ENCODE measurements at regions not wholly inside any gene's neighbourhood (a gene's known extent, or its start where the extent isn't known, plus 50 kb on each side); places are given as distances from the start of the nearest gene placed in this dataset.

DNA sequence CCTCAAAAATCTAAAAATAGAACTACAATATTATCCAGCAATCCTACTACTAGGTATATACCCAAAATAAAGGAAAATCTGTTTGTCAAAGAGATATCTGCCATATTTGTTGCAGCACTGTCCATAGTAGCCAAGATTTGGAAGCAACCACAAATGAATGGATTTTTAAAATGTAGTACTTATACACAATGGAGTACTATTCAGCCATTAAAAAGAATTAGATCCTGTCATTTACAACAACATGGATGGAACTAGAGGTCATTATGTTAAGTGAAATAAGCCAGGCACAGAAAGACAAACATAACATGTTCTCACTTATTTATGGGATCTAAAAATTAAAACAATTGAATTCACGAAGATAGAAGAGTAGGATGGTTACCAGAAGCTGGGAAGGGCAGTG is 135.7 kb upstream of the CCDC28A start:
- TF ChIP-seq, protein P1, sequence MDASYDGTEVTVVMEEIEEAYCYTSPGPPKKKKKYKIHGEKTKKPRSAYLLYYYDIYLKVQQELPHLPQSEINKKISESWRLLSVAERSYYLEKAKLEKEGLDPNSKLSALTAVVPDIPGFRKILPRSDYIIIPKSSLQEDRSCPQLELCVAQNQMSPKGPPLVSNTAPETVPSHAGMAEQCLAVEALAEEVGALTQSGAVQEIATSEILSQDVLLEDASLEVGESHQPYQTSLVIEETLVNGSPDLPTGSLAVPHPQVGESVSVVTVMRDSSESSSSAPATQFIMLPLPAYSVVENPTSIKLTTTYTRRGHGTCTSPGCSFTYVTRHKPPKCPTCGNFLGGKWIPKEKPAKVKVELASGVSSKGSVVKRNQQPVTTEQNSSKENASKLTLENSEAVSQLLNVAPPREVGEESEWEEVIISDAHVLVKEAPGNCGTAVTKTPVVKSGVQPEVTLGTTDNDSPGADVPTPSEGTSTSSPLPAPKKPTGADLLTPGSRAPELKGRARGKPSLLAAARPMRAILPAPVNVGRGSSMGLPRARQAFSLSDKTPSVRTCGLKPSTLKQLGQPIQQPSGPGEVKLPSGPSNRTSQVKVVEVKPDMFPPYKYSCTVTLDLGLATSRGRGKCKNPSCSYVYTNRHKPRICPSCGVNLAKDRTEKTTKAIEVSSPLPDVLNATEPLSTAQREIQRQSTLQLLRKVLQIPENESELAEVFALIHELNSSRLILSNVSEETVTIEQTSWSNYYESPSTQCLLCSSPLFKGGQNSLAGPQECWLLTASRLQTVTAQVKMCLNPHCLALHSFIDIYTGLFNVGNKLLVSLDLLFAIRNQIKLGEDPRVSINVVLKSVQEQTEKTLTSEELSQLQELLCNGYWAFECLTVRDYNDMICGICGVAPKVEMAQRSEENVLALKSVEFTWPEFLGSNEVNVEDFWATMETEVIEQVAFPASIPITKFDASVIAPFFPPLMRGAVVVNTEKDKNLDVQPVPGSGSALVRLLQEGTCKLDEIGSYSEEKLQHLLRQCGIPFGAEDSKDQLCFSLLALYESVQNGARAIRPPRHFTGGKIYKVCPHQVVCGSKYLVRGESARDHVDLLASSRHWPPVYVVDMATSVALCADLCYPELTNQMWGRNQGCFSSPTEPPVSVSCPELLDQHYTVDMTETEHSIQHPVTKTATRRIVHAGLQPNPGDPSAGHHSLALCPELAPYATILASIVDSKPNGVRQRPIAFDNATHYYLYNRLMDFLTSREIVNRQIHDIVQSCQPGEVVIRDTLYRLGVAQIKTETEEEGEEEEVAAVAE (CRISPR knock-in tag; IDR thresholded peaks at IDR 0.05; ENCODE audit: borderline replicate concordance) = no peak
- no peak for TF ChIP-seq ZFP36 (IDR thresholded peaks at IDR 0.05; ENCODE audit: borderline replicate concordance, low read depth, low read length, partially characterized antibody)
- TF ChIP-seq, protein P2, sequence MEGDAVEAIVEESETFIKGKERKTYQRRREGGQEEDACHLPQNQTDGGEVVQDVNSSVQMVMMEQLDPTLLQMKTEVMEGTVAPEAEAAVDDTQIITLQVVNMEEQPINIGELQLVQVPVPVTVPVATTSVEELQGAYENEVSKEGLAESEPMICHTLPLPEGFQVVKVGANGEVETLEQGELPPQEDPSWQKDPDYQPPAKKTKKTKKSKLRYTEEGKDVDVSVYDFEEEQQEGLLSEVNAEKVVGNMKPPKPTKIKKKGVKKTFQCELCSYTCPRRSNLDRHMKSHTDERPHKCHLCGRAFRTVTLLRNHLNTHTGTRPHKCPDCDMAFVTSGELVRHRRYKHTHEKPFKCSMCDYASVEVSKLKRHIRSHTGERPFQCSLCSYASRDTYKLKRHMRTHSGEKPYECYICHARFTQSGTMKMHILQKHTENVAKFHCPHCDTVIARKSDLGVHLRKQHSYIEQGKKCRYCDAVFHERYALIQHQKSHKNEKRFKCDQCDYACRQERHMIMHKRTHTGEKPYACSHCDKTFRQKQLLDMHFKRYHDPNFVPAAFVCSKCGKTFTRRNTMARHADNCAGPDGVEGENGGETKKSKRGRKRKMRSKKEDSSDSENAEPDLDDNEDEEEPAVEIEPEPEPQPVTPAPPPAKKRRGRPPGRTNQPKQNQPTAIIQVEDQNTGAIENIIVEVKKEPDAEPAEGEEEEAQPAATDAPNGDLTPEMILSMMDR (CRISPR knock-in tag; IDR thresholded peaks at IDR 0.05) = no peak
- TF ChIP-seq POLR2AphosphoS2 (IDR thresholded peaks at IDR 0.05; ENCODE audit: low read depth, low read length) = no peak
- no peak for TF ChIP-seq ZNF253 (CRISPR knock-in tag; IDR thresholded peaks at IDR 0.05; ENCODE audit: borderline replicate concordance)
- TF ChIP-seq KLF13 (CRISPR knock-in tag; IDR thresholded peaks at IDR 0.05) = no peak
- TF ChIP-seq, protein P3, sequence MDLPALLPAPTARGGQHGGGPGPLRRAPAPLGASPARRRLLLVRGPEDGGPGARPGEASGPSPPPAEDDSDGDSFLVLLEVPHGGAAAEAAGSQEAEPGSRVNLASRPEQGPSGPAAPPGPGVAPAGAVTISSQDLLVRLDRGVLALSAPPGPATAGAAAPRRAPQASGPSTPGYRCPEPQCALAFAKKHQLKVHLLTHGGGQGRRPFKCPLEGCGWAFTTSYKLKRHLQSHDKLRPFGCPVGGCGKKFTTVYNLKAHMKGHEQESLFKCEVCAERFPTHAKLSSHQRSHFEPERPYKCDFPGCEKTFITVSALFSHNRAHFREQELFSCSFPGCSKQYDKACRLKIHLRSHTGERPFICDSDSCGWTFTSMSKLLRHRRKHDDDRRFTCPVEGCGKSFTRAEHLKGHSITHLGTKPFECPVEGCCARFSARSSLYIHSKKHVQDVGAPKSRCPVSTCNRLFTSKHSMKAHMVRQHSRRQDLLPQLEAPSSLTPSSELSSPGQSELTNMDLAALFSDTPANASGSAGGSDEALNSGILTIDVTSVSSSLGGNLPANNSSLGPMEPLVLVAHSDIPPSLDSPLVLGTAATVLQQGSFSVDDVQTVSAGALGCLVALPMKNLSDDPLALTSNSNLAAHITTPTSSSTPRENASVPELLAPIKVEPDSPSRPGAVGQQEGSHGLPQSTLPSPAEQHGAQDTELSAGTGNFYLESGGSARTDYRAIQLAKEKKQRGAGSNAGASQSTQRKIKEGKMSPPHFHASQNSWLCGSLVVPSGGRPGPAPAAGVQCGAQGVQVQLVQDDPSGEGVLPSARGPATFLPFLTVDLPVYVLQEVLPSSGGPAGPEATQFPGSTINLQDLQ (CRISPR knock-in tag; IDR thresholded peaks at IDR 0.05) = no peak
- TF ChIP-seq JDP2 (CRISPR knock-in tag; IDR thresholded peaks at IDR 0.05; ENCODE audit: borderline replicate concordance) = no peak
- TF ChIP-seq, protein P4, sequence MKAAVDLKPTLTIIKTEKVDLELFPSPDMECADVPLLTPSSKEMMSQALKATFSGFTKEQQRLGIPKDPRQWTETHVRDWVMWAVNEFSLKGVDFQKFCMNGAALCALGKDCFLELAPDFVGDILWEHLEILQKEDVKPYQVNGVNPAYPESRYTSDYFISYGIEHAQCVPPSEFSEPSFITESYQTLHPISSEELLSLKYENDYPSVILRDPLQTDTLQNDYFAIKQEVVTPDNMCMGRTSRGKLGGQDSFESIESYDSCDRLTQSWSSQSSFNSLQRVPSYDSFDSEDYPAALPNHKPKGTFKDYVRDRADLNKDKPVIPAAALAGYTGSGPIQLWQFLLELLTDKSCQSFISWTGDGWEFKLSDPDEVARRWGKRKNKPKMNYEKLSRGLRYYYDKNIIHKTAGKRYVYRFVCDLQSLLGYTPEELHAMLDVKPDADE (CRISPR knock-in tag; IDR thresholded peaks at IDR 0.05) = no peak
